NCI-H510A treated with DMSO at 0.1 percent for 48 hours (cell line): ENCODE measurements at regions not wholly inside any gene's neighbourhood (a gene's known extent, or its start where the extent isn't known, plus 50 kb on each side); places are given as distances from the start of the nearest gene placed in this dataset.

ENCODE experiments used
- DNase-seq: peaks from one replicate; lab custom pipeline; 2025; lab: John Stamatoyannopoulos, UW

GRCh38 chr6:168968801-168969200 lies 284.8 kb downstream of the THBS2 start:
- DNase-seq: no peak

DNA sequence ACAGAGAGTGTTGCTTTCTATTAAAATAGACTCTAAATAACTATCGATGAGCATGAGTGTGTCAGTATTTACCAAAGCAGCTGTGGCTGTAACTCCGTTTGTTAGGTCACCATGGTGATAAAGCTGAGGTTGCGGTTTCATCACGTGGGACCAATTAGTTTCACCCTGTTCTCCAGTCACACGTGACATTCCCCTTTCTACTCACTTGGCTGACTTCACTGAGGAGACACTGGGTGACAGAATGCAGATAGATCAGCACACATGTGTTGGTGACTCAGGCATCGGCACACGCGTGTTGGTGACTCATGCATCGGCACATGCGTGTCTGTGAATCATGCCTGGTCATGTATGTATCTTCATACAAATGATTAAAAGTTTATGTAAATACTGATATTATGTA lies 285.4 kb downstream of the THBS2 start:
- DNase-seq: peak; percentile 62

GRCh38 chr6:168967281-168967925 lies 286.2 kb downstream of the THBS2 start:
- DNase-seq: no peak

DNA sequence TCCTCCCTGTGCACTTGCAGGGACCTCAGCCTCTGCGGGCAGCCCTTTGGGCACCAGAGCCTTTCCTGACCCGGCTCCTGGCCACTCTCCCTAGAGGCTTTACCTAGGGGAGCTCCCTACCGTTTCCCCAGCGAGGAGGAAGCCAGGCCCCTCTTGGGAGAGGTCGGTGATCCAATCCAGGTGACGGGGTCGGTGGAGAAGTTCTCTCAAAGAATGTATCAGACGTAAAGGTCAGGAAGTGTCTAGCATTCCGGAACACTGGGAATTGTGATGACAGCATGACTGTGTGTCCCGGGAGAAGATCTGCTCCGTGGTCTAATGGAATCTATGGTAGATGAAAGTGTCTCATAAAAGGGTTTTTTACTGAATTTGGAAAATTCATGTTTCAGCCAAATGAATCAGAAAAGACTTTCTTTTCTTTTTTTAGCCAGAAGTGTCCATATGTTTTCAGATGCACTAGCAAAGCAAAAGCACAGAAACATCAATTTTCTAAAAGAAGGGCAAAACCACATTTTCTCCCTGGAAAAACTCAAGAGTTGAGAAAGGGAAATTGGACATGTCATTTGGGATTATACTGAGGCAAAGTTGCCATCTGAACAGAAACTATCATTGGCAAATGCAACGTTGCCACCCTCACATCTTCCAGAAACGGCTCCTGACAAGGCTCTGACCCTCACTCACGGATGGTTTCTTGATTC lies 289.4 kb downstream of the THBS2 start:
- no peak for DNase-seq

DNA sequence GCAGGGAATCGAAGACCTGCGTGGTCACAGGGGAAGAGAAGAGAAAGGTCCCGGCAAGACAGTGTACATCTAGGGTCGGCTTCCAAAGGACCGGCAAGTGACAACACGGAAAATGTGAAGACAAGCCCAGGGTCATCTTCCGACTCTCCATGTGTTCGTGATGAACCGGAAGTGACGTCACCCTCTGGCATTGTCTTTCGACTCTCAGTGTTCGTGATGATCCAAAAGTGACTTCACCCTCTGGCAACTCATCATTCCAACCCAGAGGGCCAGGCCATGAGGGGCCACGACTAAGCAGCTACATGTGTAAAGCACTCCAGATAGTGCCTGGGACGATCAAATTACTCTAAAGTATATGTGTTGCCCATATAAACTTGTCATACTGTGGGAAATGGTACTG lies 290.8 kb downstream of the THBS2 start:
- DNase-seq: no peak

DNA sequence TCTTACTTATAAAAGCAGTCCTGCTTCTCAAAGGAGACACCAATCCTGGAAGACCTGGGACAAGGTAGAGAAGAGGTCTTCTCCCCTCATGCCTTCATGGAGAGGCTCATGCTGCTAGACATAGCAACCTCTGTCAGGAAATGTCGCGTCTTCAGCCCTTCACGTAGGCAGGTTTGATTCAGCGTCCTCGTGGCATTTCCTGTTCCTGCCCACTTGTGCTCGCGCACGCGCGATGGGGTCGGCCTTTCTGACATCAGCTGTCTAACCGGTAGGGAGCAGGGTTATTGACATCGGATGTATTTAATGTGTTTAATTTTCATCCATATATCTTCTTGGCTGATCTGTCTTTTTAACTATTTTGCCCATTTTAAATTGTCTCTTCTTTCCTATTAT lies 292.4 kb downstream of the THBS2 start:
- no peak for DNase-seq

DNA sequence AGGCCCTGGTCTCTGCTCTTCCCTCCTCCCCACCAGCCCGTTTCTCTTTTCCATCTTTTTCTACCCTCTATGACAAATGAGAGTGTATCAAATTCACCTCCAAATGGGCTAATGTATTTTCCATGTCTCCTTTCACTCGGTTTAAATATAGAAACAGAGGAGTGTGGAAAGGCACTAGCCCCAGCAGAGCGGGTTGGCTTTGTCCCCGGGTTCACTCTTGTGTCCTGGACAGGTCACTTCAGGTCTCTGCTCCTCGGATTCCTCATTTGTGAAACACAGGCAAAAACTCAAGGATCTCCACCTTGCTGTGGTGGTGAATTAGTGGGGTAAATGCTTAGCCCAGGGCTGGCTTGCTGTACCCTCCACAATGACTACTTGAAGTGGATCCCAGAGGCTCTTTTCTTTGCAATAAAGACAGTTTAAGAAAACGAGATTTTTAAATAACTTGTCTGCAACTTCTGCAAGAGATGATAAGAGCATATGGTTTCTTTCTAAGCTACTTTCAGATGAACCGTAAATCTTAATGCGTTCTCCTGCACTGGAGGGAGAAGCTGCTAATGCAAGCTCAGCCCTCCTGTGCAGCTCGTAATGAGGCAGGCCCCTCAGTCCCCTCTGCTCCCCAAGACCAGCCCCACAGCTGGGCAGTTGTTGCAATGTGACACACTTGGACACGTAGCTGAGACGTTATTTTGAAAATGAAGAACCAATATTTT lies 292.9 kb downstream of the THBS2 start:
- DNase-seq: no peak

DNA sequence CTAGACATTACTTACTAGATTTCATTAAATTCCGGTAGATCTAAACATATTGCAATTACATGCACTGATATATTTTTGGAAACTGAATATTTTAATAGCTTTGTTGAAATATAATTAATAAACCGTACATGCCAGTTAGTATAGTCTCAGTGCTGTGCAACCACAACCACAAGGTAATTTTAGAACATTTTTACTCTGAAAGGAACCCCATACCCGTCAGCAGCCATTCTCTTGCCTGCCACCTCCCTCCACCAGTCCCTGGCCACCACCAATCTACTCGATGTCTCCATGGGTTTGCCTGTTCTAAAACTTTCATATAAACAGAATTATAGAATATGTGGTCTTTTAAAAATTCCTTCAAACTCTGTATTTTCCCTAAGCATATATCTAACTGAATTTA lies 293.9 kb downstream of the THBS2 start:
- no peak for DNase-seq

DNA sequence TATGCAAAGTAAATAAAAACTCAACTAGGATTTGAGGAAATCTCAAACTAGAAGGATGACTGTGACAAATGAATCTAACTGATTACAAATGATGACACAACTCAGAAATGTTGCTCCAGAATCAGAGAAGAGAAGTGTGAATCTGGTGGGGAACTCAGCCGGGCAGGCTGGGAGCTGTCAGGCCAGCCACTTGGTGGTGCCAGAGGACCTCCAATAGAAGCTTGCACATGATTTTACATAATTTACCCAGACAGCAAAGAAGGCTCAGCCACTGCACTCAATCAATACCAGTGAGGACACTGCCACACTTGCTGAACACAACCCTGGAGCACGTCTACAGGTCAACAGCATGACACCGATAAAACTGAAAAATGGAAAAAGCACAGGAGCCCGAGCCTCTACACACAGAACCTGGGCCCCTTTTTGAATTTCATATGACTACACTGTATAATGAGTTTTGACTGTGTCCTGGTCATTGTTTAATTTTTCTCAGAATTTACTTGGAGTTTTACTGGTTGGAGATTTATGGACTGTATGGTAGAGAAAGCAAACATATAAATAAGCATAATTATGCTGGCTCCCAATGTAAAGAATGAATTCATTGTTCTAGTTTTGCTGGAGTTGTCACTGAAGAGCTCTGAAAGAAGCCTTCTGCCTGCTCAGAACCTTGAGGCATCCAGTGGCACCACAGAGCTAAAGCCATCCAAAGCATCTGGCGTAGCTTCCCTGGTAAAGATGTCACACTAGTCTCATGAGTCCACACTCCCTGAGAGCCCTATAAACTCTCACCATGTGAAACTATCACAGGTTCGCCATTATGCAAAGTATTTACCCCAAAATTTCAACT lies 296.5 kb downstream of the THBS2 start:
- peak; percentile 43 for DNase-seq

- no peak for DNase-seq
These were observed 297.4 kb downstream of the THBS2 start for GRCh38 chr6:168956141-168956838.

DNA sequence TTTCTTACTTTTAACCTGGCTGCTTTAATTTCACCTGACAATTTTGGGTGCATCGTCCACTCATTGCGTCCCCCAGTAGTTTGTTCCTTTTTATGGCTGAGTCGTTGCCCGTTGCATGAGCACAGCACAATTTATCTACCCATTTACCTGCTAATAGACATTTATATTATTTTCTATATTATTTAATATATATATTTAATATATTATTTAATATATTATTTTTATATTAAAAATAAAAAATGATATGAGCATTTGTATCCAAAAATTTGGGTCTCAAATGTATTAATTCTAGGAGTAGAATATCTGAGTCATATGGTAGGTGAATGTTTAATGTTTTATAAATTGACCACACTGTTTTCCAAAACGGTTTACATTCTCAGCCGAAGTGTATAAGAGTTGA lies 300.2 kb downstream of the THBS2 start:
- DNase-seq: no peak

GRCh38 chr6:168951217-168951616 lies 302.4 kb downstream of the THBS2 start:
- no peak for DNase-seq

DNA sequence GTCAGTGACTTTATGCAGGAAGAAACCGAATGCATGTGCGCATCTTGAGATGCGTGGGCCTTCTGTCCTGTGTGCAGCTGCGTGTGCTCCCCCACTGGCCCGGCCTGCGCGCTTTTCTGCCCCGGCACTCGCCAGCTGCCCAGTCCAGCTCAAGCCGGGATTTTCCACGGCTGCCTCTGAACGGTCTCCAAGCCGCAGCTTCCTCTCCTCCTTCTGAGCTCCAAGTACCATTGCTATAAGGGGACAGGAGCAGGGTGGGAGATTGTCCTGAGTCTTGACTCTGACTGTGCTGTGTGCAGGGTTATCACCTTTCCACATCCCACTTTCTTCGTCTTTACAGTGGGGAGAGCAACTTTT lies 302.8 kb downstream of the THBS2 start:
- DNase-seq: no peak

DNA sequence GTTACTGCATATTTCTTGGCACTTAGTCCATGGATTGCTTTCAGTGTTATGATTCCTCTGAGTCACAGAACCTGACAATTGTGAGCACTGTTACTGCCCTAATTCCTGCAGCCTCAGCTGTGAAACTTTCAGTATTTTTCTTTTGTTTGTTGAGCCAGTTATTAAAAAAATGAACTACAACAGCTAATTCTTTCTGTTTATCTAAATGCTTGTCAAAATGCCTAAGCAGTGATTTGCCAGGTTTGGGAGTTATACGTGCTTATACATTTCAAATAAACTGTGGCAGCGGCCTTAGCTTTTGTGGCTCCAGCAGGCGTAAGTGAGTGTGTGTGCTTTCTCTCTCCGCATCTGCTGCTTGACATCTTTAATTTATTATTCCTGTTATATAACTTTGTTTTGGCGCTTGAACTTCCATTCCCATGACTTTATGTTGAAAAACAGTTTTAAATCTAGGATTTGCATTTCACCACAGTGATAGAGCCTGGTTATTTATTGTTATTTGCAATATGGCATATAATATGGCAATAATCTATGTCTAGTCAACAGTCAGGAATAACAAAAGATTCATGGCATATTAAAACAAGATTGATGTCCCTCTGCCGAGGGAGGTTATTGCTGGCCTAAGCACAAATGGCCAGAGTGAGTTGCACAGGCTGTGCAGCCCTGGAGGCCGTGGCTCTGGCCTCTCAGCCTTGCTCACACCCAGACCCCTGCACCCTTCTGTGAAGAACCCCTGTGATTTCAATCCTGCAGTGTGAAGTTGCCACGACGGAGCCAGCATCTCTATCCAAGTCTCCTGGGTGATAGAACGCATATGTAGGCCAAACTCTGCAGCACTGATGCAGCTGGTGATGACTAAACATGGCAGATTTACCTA lies 303.4 kb downstream of the THBS2 start:
- DNase-seq: no peak

DNA sequence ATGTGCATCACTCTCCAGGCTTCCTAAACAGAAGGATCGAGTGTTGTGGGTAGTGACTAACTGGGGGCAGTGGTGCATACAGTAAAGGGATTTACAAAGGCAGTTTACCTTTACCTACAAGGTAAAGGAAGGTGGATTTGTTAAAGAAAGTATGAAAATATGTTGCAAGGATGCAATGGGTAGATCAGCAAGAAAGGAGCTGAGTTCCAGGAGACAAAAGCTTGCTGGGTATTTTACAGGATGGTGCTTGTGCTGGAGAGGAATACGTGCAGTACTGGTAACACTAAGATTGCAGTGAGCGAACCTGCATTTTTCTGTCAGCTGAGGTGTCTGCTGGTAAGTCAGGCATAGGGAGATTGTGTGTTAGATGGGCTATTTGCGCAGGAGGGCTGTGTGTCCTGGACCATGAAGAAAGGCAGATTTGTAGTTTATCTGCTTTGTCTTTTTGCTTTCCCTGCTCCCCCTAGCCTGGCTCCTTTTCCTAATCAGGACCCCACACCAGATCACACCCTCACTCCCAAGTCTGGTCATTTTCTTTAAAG lies 304.6 kb downstream of the THBS2 start:
- no peak for DNase-seq

DNA sequence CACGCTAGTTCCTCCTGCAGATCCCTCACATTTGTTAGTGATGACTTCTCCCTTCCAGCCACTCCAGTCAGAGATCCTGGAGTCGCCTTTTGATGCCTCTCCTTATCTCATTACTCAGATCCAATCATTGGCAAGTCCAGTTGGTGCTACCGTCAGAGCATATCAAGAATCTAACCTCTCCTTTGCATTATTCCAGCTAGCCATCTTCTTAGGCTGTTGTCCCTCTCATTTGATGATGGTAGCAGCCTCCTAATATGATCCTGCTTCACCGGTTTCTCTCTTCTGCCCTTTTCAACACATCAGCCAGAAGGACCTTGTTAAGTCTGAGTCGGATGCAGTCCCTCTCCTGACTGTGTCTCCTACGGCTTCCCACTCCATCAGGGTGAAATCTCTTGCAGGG lies 305.6 kb downstream of the THBS2 start:
- DNase-seq: no peak

DNA sequence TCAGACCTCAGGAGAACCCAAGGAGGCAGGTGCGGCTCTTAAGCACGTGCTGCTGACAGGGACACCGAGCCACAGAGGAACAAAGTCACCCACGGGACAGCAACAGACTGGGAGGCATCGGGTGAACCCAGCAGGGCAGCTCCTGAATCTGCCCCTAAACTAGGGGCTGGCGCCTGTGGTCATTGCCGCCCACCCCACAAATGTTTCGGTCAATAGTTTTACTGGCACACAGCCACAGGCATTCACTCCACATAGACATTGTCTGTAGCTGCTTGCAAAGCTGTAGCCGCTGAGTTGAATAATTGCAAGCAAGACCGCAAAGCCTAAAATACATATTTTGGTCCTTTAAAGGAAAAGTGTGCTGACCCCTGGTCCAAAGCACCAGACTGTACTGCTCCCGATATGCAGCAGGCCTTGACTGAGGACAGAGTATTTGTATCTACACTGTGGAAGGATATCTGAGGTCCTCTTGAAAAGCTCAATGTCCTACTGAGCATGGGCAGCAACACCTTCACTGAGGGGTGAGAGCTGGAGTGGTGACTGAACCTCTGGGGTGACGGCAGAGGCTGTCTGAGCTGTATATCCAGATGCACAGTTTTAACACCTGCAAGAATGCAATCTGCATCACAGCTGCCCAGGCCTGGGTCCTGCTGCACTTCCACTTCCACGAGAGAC lies 310.3 kb downstream of the THBS2 start:
- DNase-seq: no peak

GRCh38 chr6:168942646-168943045 lies 311.0 kb downstream of the THBS2 start:
- no peak for DNase-seq

DNA sequence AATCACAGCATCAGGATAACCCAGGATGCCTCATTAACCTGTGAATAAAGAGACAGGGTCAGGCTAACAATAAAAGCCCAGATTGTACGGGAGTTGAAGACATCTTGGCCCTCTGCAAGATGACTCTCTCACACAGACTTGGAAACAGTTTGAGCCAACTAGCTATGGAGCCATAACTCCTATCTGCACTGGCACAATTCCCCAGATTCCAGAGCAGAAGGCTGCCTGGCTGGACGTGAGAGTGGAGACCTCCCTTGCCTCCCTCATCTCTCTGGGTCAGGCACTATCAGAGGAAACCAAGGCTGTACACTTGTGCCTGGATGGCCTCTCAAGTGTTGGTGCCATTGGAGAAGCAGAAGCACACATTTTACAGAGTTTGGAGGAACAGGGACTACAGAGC lies 312.6 kb downstream of the THBS2 start:
- DNase-seq: no peak

- no peak for DNase-seq
These were observed 313.9 kb downstream of the THBS2 start for GRCh38 chr6:168939796-168940195.
